ENCODE measurements at regions not wholly inside any gene's neighbourhood (a gene's known extent, or its start where the extent isn't known, plus 50 kb on each side); places are given as distances from the start of the nearest gene placed in this dataset.

GRCh38 chr5:54746346-54746745 is 228.8 kb downstream of the SNX18 start:
- Histone ChIP-seq H3K4me3 (no peak overlapping the region), H3K27ac (no peak overlapping the region), H3K36me3 (no peaks in the 10 kb centered on the region), H3K4me1 (peaks cover 0 to 10% (median 0%) of the 10 kb centered on the region in 3 donors), H3K27me3 (no peaks in the 10 kb centered on the region), H3K9me3 (no peaks in the 10 kb centered on the region)
- TF ChIP-seq POLR2A (IDR thresholded peaks at IDR 0.05) (no peak), CTCF (IDR thresholded peaks at IDR 0.05) (no peak), POLR2AphosphoS5 (IDR thresholded peaks at IDR 0.05) (no peak), EP300 (IDR thresholded peaks at IDR 0.05) (no peak)
- no peak for ATAC-seq
- 86 to 91% methylated on average over 3 to 7 of the region's 8 CpGs for WGBS, 2 donors (ENCODE audit: low coverage in 1 of 2)

GRCh38 chr5:54745599-54745998 is 228.0 kb downstream of the SNX18 start:
- WGBS, 2 donors (ENCODE audit: low coverage in 1 of 2), result 80 to 88% methylated on average over 1 to 5 of the region's 5 CpGs
- TF ChIP-seq CTCF (IDR thresholded peaks at IDR 0.05) (no peak), POLR2AphosphoS5 (IDR thresholded peaks at IDR 0.05) (no peak), POLR2A (IDR thresholded peaks at IDR 0.05) (no peak), EP300 (IDR thresholded peaks at IDR 0.05) (no peak)
- H3K27me3 ChIP-seq, result no peaks in the 10 kb centered on the region
- peaks cover 0 to 10% (median 0%) of the 10 kb centered on the region in 3 donors for H3K4me1 ChIP-seq
- no peak for ATAC-seq
- H3K27ac ChIP-seq, result no peak overlapping the region
- no peaks in the 10 kb centered on the region for H3K36me3 ChIP-seq
- H3K4me3 ChIP-seq, result no peak overlapping the region
- no peaks in the 10 kb centered on the region for H3K9me3 ChIP-seq

GRCh38 chr5:54743997-54744788 is 226.6 kb downstream of the SNX18 start:
- WGBS, 2 donors (ENCODE audit: low coverage in 1 of 2), result 55 to 62% methylated on average over 3 to 5 of the region's 8 CpGs
- Histone ChIP-seq H3K4me1 (peaks cover 0 to 10% (median 0%) of the 10 kb centered on the region in 3 donors), H3K4me3 (no peak overlapping the region), H3K27ac (peak overlapping the region in 3 of 4 donors; percentile 31 to 58 (median 35)), H3K36me3 (no peaks in the 10 kb centered on the region), H3K9me3 (no peaks in the 10 kb centered on the region), H3K27me3 (no peaks in the 10 kb centered on the region)
- TF ChIP-seq CTCF (IDR thresholded peaks at IDR 0.05) (no peak), EP300 (IDR thresholded peaks at IDR 0.05) (no peak), POLR2AphosphoS5 (IDR thresholded peaks at IDR 0.05) (no peak), POLR2A (IDR thresholded peaks at IDR 0.05) (no peak)
- peak; percentile 31 for ATAC-seq

- no peak for ATAC-seq
- no peak for TF ChIP-seq CTCF (IDR thresholded peaks at IDR 0.05)
- TF ChIP-seq EP300 (IDR thresholded peaks at IDR 0.05), result no peak
- no peak for TF ChIP-seq POLR2A (IDR thresholded peaks at IDR 0.05)
- TF ChIP-seq POLR2AphosphoS5 (IDR thresholded peaks at IDR 0.05), result no peak
- Histone ChIP-seq H3K36me3 (no peaks in the 10 kb centered on the region), H3K9me3 (no peaks in the 10 kb centered on the region), H3K27me3 (no peaks in the 10 kb centered on the region), H3K4me1 (peaks cover 0 to 10% (median 0%) of the 10 kb centered on the region in 3 donors), H3K4me3 (no peak overlapping the region), H3K27ac (peak overlapping the region in 2 of 4 donors; percentile 31 to 58)
- 66 to 83% methylated on average over 3 to 5 of the region's 5 CpGs for WGBS, 2 donors (ENCODE audit: low coverage in 1 of 2)
Observed at GRCh38 chr5:54743581-54743980, 226.0 kb downstream of the SNX18 start.

GRCh38 chr5:54742417-54742891 is 224.9 kb downstream of the SNX18 start:
- peaks cover 0 to 10% (median 0%) of the 10 kb centered on the region in 3 donors for H3K4me1 ChIP-seq
- 38 to 63% methylated on average over 3 to 5 of the region's 7 CpGs for WGBS, 2 donors (ENCODE audit: low coverage in 1 of 2)
- H3K27me3 ChIP-seq, result no peaks in the 10 kb centered on the region
- no peak overlapping the region for H3K27ac ChIP-seq
- no peak overlapping the region for H3K4me3 ChIP-seq
- ATAC-seq, result no peak
- H3K9me3 ChIP-seq, result no peaks in the 10 kb centered on the region
- TF ChIP-seq POLR2AphosphoS5 (IDR thresholded peaks at IDR 0.05), result no peak
- no peak for TF ChIP-seq POLR2A (IDR thresholded peaks at IDR 0.05)
- no peak for TF ChIP-seq EP300 (IDR thresholded peaks at IDR 0.05)
- TF ChIP-seq CTCF (IDR thresholded peaks at IDR 0.05), result no peak
- no peaks in the 10 kb centered on the region for H3K36me3 ChIP-seq
